ENCODE measurements at regions not wholly inside any gene's neighbourhood (a gene's known extent, or its start where the extent isn't known, plus 50 kb on each side); places are given as distances from the start of the nearest gene placed in this dataset.

DNA sequence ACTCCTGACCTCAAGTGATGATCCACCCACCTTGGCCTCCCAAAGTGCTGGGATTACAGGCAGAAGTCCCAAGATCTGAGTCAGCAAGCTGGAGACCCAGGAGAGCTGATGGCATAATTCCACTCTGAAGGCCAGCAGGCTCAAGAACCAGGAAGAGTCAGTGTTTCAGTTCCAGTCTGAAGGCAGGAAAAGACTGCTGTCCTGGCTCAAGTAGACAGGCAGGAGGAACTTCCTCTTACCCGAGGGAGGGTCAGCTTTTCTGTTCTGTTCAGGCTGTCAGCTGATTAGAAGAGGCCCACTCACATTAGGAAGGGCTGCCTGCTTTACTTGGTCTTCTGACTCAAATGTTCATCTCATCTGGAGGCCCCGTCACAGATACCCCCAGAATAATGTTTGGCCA lies 206.0 kb upstream of the MYL2 start:
- TF ChIP-seq GABPA (IDR thresholded peaks at IDR 0.05 in 1 of 2, conservative IDR thresholded peaks at IDR 0.05 in 1 of 2) (no peak), CTCF (IDR thresholded peaks at IDR 0.05; ENCODE audit: low read depth, low read length, missing input control) (no peak), EGR1 (IDR thresholded peaks at IDR 0.05; ENCODE audit: low read depth in 2 of 2) (no peak), FOXA1 (IDR thresholded peaks at IDR 0.05) (no peak), YY1 (IDR thresholded peaks at IDR 0.05) (no peak), JUND (IDR thresholded peaks at IDR 0.05) (no peak), RAD21 (IDR thresholded peaks at IDR 0.05) (no peak)
- TF ChIP-seq, protein P1, sequence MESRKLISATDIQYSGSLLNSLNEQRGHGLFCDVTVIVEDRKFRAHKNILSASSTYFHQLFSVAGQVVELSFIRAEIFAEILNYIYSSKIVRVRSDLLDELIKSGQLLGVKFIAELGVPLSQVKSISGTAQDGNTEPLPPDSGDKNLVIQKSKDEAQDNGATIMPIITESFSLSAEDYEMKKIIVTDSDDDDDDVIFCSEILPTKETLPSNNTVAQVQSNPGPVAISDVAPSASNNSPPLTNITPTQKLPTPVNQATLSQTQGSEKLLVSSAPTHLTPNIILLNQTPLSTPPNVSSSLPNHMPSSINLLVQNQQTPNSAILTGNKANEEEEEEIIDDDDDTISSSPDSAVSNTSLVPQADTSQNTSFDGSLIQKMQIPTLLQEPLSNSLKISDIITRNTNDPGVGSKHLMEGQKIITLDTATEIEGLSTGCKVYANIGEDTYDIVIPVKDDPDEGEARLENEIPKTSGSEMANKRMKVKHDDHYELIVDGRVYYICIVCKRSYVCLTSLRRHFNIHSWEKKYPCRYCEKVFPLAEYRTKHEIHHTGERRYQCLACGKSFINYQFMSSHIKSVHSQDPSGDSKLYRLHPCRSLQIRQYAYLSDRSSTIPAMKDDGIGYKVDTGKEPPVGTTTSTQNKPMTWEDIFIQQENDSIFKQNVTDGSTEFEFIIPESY (IDR thresholded peaks at IDR 0.05) = no peak
- TF ChIP-seq, protein P2, sequence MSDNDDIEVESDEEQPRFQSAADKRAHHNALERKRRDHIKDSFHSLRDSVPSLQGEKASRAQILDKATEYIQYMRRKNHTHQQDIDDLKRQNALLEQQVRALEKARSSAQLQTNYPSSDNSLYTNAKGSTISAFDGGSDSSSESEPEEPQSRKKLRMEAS (IDR thresholded peaks at IDR 0.05) = no peak
- TF ChIP-seq, protein P3, sequence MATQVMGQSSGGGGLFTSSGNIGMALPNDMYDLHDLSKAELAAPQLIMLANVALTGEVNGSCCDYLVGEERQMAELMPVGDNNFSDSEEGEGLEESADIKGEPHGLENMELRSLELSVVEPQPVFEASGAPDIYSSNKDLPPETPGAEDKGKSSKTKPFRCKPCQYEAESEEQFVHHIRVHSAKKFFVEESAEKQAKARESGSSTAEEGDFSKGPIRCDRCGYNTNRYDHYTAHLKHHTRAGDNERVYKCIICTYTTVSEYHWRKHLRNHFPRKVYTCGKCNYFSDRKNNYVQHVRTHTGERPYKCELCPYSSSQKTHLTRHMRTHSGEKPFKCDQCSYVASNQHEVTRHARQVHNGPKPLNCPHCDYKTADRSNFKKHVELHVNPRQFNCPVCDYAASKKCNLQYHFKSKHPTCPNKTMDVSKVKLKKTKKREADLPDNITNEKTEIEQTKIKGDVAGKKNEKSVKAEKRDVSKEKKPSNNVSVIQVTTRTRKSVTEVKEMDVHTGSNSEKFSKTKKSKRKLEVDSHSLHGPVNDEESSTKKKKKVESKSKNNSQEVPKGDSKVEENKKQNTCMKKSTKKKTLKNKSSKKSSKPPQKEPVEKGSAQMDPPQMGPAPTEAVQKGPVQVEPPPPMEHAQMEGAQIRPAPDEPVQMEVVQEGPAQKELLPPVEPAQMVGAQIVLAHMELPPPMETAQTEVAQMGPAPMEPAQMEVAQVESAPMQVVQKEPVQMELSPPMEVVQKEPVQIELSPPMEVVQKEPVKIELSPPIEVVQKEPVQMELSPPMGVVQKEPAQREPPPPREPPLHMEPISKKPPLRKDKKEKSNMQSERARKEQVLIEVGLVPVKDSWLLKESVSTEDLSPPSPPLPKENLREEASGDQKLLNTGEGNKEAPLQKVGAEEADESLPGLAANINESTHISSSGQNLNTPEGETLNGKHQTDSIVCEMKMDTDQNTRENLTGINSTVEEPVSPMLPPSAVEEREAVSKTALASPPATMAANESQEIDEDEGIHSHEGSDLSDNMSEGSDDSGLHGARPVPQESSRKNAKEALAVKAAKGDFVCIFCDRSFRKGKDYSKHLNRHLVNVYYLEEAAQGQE (IDR thresholded peaks at IDR 0.05) = no peak
